Prostate gland (tissue), 2 donors: ENCODE measurements at regions not wholly inside any gene's neighbourhood (a gene's known extent, or its start where the extent isn't known, plus 50 kb on each side); places are given as distances from the start of the nearest gene placed in this dataset.

Source experiments
- POLR2A ChIP-seq: fragments of 450-650 bp; IDR thresholded peaks from one replicate; pipeline ENCODE4 v1.6.1; 2016; ENCODE audit warnings: antibody characterized with exemption, mild to moderate bottlenecking
- POLR2AphosphoS5 ChIP-seq: sonication (generic); formaldehyde crosslinking; IDR thresholded peaks from one replicate; pipeline ENCODE4 v1.6.1; 2017; ENCODE audit warnings: antibody characterized with exemption
- TF ChIP-seq, protein P1 (sequence below), 4 experiments: fragments of 200-600 bp in 2 of 4; fragments of 450-650 bp in 2 of 4; sonication (generic) in 2 of 4; IDR thresholded peaks; 1 replicate in 3 of 4; 2 replicates in 1 of 4; pipeline ENCODE4 v1.5.1; 2016 to 2019; ENCODE audit warnings: antibody characterized with exemption in 4 of 4, mild to moderate bottlenecking in 2 of 4, moderate library complexity in 2 of 4

DNA sequence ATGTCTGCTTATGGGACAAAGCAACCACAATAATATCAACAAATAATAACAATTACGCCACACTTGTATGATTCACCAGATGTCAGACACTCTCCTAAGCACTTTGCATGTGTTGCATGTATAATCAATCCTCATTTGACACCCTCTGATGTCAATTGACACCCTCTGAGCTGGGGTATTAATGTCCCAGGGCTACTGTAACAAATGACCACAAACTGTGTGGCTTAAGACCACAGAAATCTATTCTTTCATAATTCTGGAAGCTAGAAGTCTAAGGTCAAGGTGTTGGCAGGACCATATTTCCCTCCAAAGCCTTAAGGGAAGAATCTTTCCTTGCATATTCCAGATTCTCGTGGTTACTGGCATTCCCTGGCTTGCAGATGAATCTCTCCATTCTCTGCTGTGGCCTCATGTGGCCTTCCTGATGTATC is 112.7 kb downstream of the NPIPB5 start:
- TF ChIP-seq, protein P1, sequence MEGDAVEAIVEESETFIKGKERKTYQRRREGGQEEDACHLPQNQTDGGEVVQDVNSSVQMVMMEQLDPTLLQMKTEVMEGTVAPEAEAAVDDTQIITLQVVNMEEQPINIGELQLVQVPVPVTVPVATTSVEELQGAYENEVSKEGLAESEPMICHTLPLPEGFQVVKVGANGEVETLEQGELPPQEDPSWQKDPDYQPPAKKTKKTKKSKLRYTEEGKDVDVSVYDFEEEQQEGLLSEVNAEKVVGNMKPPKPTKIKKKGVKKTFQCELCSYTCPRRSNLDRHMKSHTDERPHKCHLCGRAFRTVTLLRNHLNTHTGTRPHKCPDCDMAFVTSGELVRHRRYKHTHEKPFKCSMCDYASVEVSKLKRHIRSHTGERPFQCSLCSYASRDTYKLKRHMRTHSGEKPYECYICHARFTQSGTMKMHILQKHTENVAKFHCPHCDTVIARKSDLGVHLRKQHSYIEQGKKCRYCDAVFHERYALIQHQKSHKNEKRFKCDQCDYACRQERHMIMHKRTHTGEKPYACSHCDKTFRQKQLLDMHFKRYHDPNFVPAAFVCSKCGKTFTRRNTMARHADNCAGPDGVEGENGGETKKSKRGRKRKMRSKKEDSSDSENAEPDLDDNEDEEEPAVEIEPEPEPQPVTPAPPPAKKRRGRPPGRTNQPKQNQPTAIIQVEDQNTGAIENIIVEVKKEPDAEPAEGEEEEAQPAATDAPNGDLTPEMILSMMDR (IDR thresholded peaks at IDR 0.05) = no peak
- TF ChIP-seq POLR2A = no peak
- TF ChIP-seq POLR2AphosphoS5 = no peak
